HG02610 (cell line): ENCODE measurements at regions not wholly inside any gene's neighbourhood (a gene's known extent, or its start where the extent isn't known, plus 50 kb on each side); places are given as distances from the start of the nearest gene placed in this dataset.
"Not testable (repeated sequence)": the region's sequence is repeated elsewhere in the genome, so short reads cannot be mapped to it uniquely, and the experiment has no call there.

ENCODE experiments used
- ATAC-seq: cut with Tn5 transposase; IDR thresholded peaks from one replicate; pipeline ENCODE4 v1.9.1; 2021; ENCODE audit warnings: mild to moderate bottlenecking, moderate library complexity; ENCODE audit not compliant: unreplicated experiment

- ATAC-seq = not testable (repeated sequence)
These were observed 116.3 kb upstream of the CARD11 start for GRCh38 chr7:3159926-3160325.

GRCh38 chr7:3162289-3162688 lies 118.6 kb upstream of the CARD11 start:
- ATAC-seq = no peak

GRCh38 chr7:3162798-3163197 lies 119.1 kb upstream of the CARD11 start:
- ATAC-seq = not testable (repeated sequence)

- no peak for ATAC-seq
These were observed 120.7 kb upstream of the CARD11 start for GRCh38 chr7:3164380-3164792.

GRCh38 chr7:3165681-3166580 lies 122.3 kb upstream of the CARD11 start:
- no peak for ATAC-seq

GRCh38 chr7:3167551-3167950 lies 123.9 kb upstream of the CARD11 start:
- no peak for ATAC-seq

- ATAC-seq = no peak
These were observed 124.7 kb upstream of the CARD11 start for GRCh38 chr7:3168370-3168769.

- no peak for ATAC-seq
These were observed 125.2 kb upstream of the CARD11 start for GRCh38 chr7:3168869-3169268.

- ATAC-seq = no peak
These were observed 128.2 kb upstream of the SDK1 start for GRCh38 chr7:3172768-3173280.

GRCh38 chr7:3174515-3175284 lies 126.4 kb upstream of the SDK1 start:
- no peak for ATAC-seq

- ATAC-seq = no peak
These were observed 125.7 kb upstream of the SDK1 start for GRCh38 chr7:3175285-3175902.

GRCh38 chr7:3176112-3177000 lies 124.7 kb upstream of the SDK1 start:
- ATAC-seq = no peak

GRCh38 chr7:3177271-3177670 lies 123.8 kb upstream of the SDK1 start:
- ATAC-seq = no peak

- no peak for ATAC-seq
These were observed 121.6 kb upstream of the SDK1 start for GRCh38 chr7:3179456-3179855.

- ATAC-seq = no peak
These were observed 120.4 kb upstream of the SDK1 start for GRCh38 chr7:3180604-3181003.

GRCh38 chr7:3182055-3182454 lies 119.0 kb upstream of the SDK1 start:
- ATAC-seq = not testable (repeated sequence)

GRCh38 chr7:3187444-3188040 lies 113.5 kb upstream of the SDK1 start:
- ATAC-seq = no peak

GRCh38 chr7:3188946-3189345 lies 112.1 kb upstream of the SDK1 start:
- no peak for ATAC-seq

- ATAC-seq = no peak
These were observed 109.5 kb upstream of the SDK1 start for GRCh38 chr7:3191548-3191947.

- ATAC-seq = no peak
These were observed 108.4 kb upstream of the SDK1 start for GRCh38 chr7:3192669-3193068.
